Activated CD4-positive, alpha-beta memory T cell treated with anti-CD3 and anti-CD28 coated beads, Interleukin-2, amount 10 ng/mL, durations not matched to agents 7 days and 5 days (primary cell): ENCODE measurements at regions not wholly inside any gene's neighbourhood (a gene's known extent, or its start where the extent isn't known, plus 50 kb on each side); places are given as distances from the start of the nearest gene placed in this dataset.

Source experiments
- CTCF ChIA-PET: fragments of 350-600 bp; sonication (Branson Sonifier 250); formaldehyde crosslinking; loops from one replicate; lab custom pipeline; 2021; ENCODE audit warnings: antibody characterized with exemption, inconsistent platforms; lab: Charles Lee
- POLR2A ChIA-PET: fragments of 350-600 bp; sonication (Branson Sonifier 250); formaldehyde crosslinking; loops from one replicate; lab custom pipeline; 2021; ENCODE audit warnings: antibody characterized with exemption; lab: Charles Lee
- DNase-seq: peaks from one replicate; pipeline ENCODE4 v3.0.0-alpha.2; 2020
- H3K27ac Mint-ChIP-seq: one replicate; pipeline ENCODE4 v1.8.0; 2021; ENCODE audit warnings: mild to moderate bottlenecking, mixed read lengths
- H3K27me3 Mint-ChIP-seq: one replicate; pipeline ENCODE4 v1.8.0; 2021; ENCODE audit warnings: mixed read lengths
- H3K36me3 Mint-ChIP-seq: one replicate; pipeline ENCODE4 v1.8.0; 2021; ENCODE audit warnings: low read depth, mixed read lengths
- H3K4me1 Mint-ChIP-seq: one replicate; pipeline ENCODE4 v1.8.0; 2021; ENCODE audit warnings: mixed read lengths
- H3K4me3 Mint-ChIP-seq: one replicate; pipeline ENCODE4 v1.8.0; 2021; ENCODE audit warnings: mild to moderate bottlenecking, mixed read lengths
- H3K9me3 Mint-ChIP-seq: one replicate; pipeline ENCODE4 v1.8.0; 2021; ENCODE audit warnings: mixed read lengths

GRCh38 chr15:93474728-93475127 lies 385.7 kb upstream of the RGMA start:
- Mint-ChIP-seq H3K27me3 (peaks cover 3% of the 10 kb centered on the region), H3K4me3 (no peak overlapping the region), H3K9me3 (no peaks in the 10 kb centered on the region), H3K27ac (no peak overlapping the region), H3K4me1 (no peaks in the 10 kb centered on the region), H3K36me3 (no peaks in the 10 kb centered on the region)
- no peak for DNase-seq
- POLR2A ChIA-PET, result no interaction called here
- CTCF ChIA-PET, result no interaction called here

GRCh38 chr15:93469994-93470393 lies 381.0 kb upstream of the RGMA start:
- Mint-ChIP-seq H3K4me1 (no peaks in the 10 kb centered on the region), H3K4me3 (no peak overlapping the region), H3K36me3 (no peaks in the 10 kb centered on the region), H3K27me3 (peaks cover 1% of the 10 kb centered on the region), H3K9me3 (no peaks in the 10 kb centered on the region), H3K27ac (no peak overlapping the region)
- CTCF ChIA-PET, result no interaction called here
- DNase-seq, result no peak
- POLR2A ChIA-PET, result no interaction called here

- Mint-ChIP-seq H3K9me3 (no peaks in the 10 kb centered on the region), H3K36me3 (no peaks in the 10 kb centered on the region), H3K4me1 (no peaks in the 10 kb centered on the region), H3K4me3 (no peak overlapping the region), H3K27me3 (peaks cover 1% of the 10 kb centered on the region), H3K27ac (no peak overlapping the region)
- no peak for DNase-seq
- ChIA-PET POLR2A (no interaction called here), CTCF (no interaction called here)
Measured at GRCh38 chr15:93467337-93467736, 378.3 kb upstream of the RGMA start.

GRCh38 chr15:93466380-93466779 lies 377.4 kb upstream of the RGMA start:
- Mint-ChIP-seq H3K4me1 (no peaks in the 10 kb centered on the region), H3K27me3 (peaks cover 1% of the 10 kb centered on the region), H3K9me3 (no peaks in the 10 kb centered on the region), H3K36me3 (no peaks in the 10 kb centered on the region), H3K27ac (no peak overlapping the region), H3K4me3 (no peak overlapping the region)
- CTCF ChIA-PET, result no interaction called here
- POLR2A ChIA-PET, result no interaction called here
- no peak for DNase-seq

- Mint-ChIP-seq H3K4me3 (no peak overlapping the region), H3K4me1 (no peaks in the 10 kb centered on the region), H3K9me3 (no peaks in the 10 kb centered on the region), H3K27me3 (peaks cover 1% of the 10 kb centered on the region), H3K27ac (no peak overlapping the region), H3K36me3 (no peaks in the 10 kb centered on the region)
- CTCF ChIA-PET, result no interaction called here
- no peak for DNase-seq
- POLR2A ChIA-PET, result no interaction called here
Measured at GRCh38 chr15:93462690-93463089, 373.7 kb upstream of the RGMA start.

GRCh38 chr15:93460717-93461116 lies 371.7 kb upstream of the RGMA start:
- Mint-ChIP-seq H3K9me3 (no peaks in the 10 kb centered on the region), H3K27ac (no peak overlapping the region), H3K4me3 (no peak overlapping the region), H3K27me3 (no peaks in the 10 kb centered on the region), H3K4me1 (no peaks in the 10 kb centered on the region), H3K36me3 (no peaks in the 10 kb centered on the region)
- CTCF ChIA-PET, result no interaction called here
- POLR2A ChIA-PET, result no interaction called here
- no peak for DNase-seq

- ChIA-PET CTCF (no interaction called here), POLR2A (no interaction called here)
- Mint-ChIP-seq H3K4me3 (no peak overlapping the region), H3K27me3 (no peaks in the 10 kb centered on the region), H3K36me3 (no peaks in the 10 kb centered on the region), H3K9me3 (no peaks in the 10 kb centered on the region), H3K4me1 (no peaks in the 10 kb centered on the region), H3K27ac (no peak overlapping the region)
- no peak for DNase-seq
Measured at GRCh38 chr15:93459396-93459795, 370.4 kb upstream of the RGMA start.

GRCh38 chr15:93458597-93458996 lies 369.6 kb upstream of the RGMA start:
- Mint-ChIP-seq H3K27me3 (no peaks in the 10 kb centered on the region), H3K9me3 (no peaks in the 10 kb centered on the region), H3K4me3 (no peak overlapping the region), H3K27ac (no peak overlapping the region), H3K4me1 (no peaks in the 10 kb centered on the region), H3K36me3 (no peaks in the 10 kb centered on the region)
- ChIA-PET POLR2A (no interaction called here), CTCF (no interaction called here)
- DNase-seq, result no peak

GRCh38 chr15:93454788-93455187 lies 365.8 kb upstream of the RGMA start:
- ChIA-PET POLR2A (no interaction called here), CTCF (no interaction called here)
- H3K9me3 Mint-ChIP-seq, result no peaks in the 10 kb centered on the region
- no peak overlapping the region for H3K27ac Mint-ChIP-seq
- no peak overlapping the region for H3K4me3 Mint-ChIP-seq
- H3K4me1 Mint-ChIP-seq, result no peaks in the 10 kb centered on the region
- H3K27me3 Mint-ChIP-seq, result peaks cover 1% of the 10 kb centered on the region
- DNase-seq, result no peak
- H3K36me3 Mint-ChIP-seq, result no peaks in the 10 kb centered on the region

- ChIA-PET CTCF (no interaction called here), POLR2A (no interaction called here)
- H3K4me3 Mint-ChIP-seq, result no peak overlapping the region
Measured at GRCh38 chr15:93452537-93453211, 363.7 kb upstream of the RGMA start.

GRCh38 chr15:93451822-93452221 lies 362.8 kb upstream of the RGMA start:
- Mint-ChIP-seq H3K27ac (no peak overlapping the region), H3K4me3 (no peak overlapping the region), H3K27me3 (peaks cover 1% of the 10 kb centered on the region), H3K4me1 (no peaks in the 10 kb centered on the region), H3K36me3 (no peaks in the 10 kb centered on the region), H3K9me3 (no peaks in the 10 kb centered on the region)
- POLR2A ChIA-PET, result no interaction called here
- no peak for DNase-seq
- CTCF ChIA-PET, result no interaction called here

More at GRCh38 chr15:93452537-93453211, 363.7 kb upstream of the RGMA start:
- no peaks in the 10 kb centered on the region for H3K4me1 Mint-ChIP-seq
- no peak for DNase-seq
- H3K27me3 Mint-ChIP-seq, result peaks cover 1% of the 10 kb centered on the region
- no peaks in the 10 kb centered on the region for H3K36me3 Mint-ChIP-seq
- H3K27ac Mint-ChIP-seq, result no peak overlapping the region
- no peaks in the 10 kb centered on the region for H3K9me3 Mint-ChIP-seq

GRCh38 chr15:93451265-93451664 lies 362.3 kb upstream of the RGMA start:
- peaks cover 1% of the 10 kb centered on the region for H3K27me3 Mint-ChIP-seq
- POLR2A ChIA-PET, result no interaction called here
- H3K9me3 Mint-ChIP-seq, result no peaks in the 10 kb centered on the region
- no peak overlapping the region for H3K4me3 Mint-ChIP-seq
- no peaks in the 10 kb centered on the region for H3K4me1 Mint-ChIP-seq
- no peaks in the 10 kb centered on the region for H3K36me3 Mint-ChIP-seq
- H3K27ac Mint-ChIP-seq, result no peak overlapping the region
- DNase-seq, result no peak
- CTCF ChIA-PET, result no interaction called here

- CTCF ChIA-PET, result no interaction called here
- Mint-ChIP-seq H3K9me3 (no peaks in the 10 kb centered on the region), H3K4me3 (no peak overlapping the region), H3K27ac (no peak overlapping the region), H3K4me1 (no peaks in the 10 kb centered on the region), H3K27me3 (peaks cover 2% of the 10 kb centered on the region), H3K36me3 (no peaks in the 10 kb centered on the region)
- no peak for DNase-seq
- POLR2A ChIA-PET, result no interaction called here
Measured at GRCh38 chr15:93449798-93450197, 360.8 kb upstream of the RGMA start.

GRCh38 chr15:93438310-93438709 lies 349.3 kb upstream of the RGMA start:
- POLR2A ChIA-PET, result no interaction called here
- H3K36me3 Mint-ChIP-seq, result no peaks in the 10 kb centered on the region
- H3K4me3 Mint-ChIP-seq, result no peak overlapping the region
- H3K9me3 Mint-ChIP-seq, result no peaks in the 10 kb centered on the region
- peaks cover 14% of the 10 kb centered on the region for H3K27me3 Mint-ChIP-seq
- CTCF ChIA-PET, result no interaction called here
- no peak overlapping the region for H3K27ac Mint-ChIP-seq
- no peak for DNase-seq
- no peaks in the 10 kb centered on the region for H3K4me1 Mint-ChIP-seq
